ENCODE measurements at regions not wholly inside any gene's neighbourhood (a gene's known extent, or its start where the extent isn't known, plus 50 kb on each side); places are given as distances from the start of the nearest gene placed in this dataset.

DNA sequence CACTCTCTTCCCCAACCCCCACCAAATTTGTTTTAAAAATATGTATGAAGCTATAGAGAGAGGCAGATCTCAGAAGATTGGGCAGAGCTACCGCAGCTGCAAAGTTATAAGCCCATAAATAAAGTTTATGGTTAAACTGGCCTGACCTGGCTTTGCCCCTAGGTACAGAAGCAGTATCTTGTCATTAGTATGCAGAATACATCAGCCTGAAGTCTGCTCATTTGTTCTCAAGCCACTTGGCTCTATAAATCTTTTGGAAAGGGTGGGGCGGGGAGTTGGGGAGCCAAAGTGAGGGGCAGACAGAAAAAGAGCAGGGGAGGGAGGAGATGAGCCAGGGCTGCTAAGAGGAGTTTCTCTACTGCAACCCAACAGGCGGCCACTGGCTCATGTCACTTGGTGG lies 113.2 kb downstream of the SOX9 start:
- no peak for TF ChIP-seq POLR2AphosphoS5 (IDR thresholded peaks at IDR 0.05; ENCODE audit: borderline replicate concordance, low read depth, low read length)
- no peak for TF ChIP-seq EZH2 (IDR thresholded peaks at IDR 0.05)
- no peak for TF ChIP-seq FOXP2 (optimal IDR thresholded peaks at IDR 0.05; ENCODE audit: control extremely low read depth, extremely low read length, insufficient read depth)

Measured in SK-N-MC (cell line).